Endothelial cell of umbilical vein (primary cell): ENCODE measurements at regions not wholly inside any gene's neighbourhood (a gene's known extent, or its start where the extent isn't known, plus 50 kb on each side); places are given as distances from the start of the nearest gene placed in this dataset.

ENCODE experiments used
- BruUV-seq: library from RNA; stranded (reverse); fragments of 400-500 nt; replicated peaks from 2 replicates; lab custom pipeline; 2021; lab: Mats Ljungman, UMichigan
- CTCF ChIA-PET: fragments of 300-600, 350-600 bp; sonication (Branson Sonifier 250); formaldehyde crosslinking; loops from one replicate; lab custom pipeline; 2021; ENCODE audit warnings: antibody characterized with exemption, inconsistent platforms; lab: Charles Lee
- POLR2A ChIA-PET: fragments of 300-600, 350-600 bp; sonication (Branson Sonifier 250); formaldehyde crosslinking; loops from one replicate; lab custom pipeline; 2021; ENCODE audit warnings: antibody characterized with exemption, inconsistent platforms; lab: Charles Lee
- DNase-seq: peaks from one replicate; pipeline ENCODE4 v3.0.0-alpha.2; 2011; ENCODE audit warnings: low read depth, low spot score
- FAIRE-seq: peaks from 2 replicates; lab custom pipeline; 2011; peaks lifted over from hg19 to GRCh38; lab: Jason Lieb, UNC
- H2AFZ ChIP-seq: 2 replicates; pipeline ENCODE4 v1.6.0; 2012; ENCODE audit warnings: low read depth, low read length, control low read depth, inconsistent platforms
- H3K27ac ChIP-seq: 2 replicates; pipeline ENCODE4 v1.5.1; 2011; ENCODE audit warnings: low read depth, mild to moderate bottlenecking, control low read depth, low read length, moderate library complexity; ENCODE audit not compliant: insufficient read depth
- H3K27me3 ChIP-seq, 2 experiments: 2 replicates each; pipeline versions ENCODE4 v1.6.0 to v1.6.1; 2011; ENCODE audit warnings: low read length in 2 of 2, mixed read lengths in 1 of 2; ENCODE audit not compliant: control insufficient read depth in 2 of 2, insufficient read depth in 2 of 2
- H3K36me3 ChIP-seq, 2 experiments: 2 replicates in 1 of 2; 3 replicates in 1 of 2; pipeline ENCODE4 v1.5.1; 2011; ENCODE audit warnings: low read length in 2 of 2, mild to moderate bottlenecking in 1 of 2, moderate library complexity in 1 of 2; ENCODE audit not compliant: control insufficient read depth in 2 of 2, insufficient read depth in 2 of 2; ENCODE audit errors: extremely low read depth in 1 of 2
- H3K4me1 ChIP-seq: 3 replicates; pipeline ENCODE4 v1.5.1; 2011; ENCODE audit warnings: mild to moderate bottlenecking, low read length; ENCODE audit not compliant: control insufficient read depth, insufficient read depth; ENCODE audit errors: extremely low read depth
- H3K4me2 ChIP-seq: 2 replicates; pipeline ENCODE4 v1.6.1; 2011; ENCODE audit warnings: low read length, control low read depth, mixed read lengths; ENCODE audit not compliant: insufficient read depth
- H3K4me3 ChIP-seq, 3 experiments: fragments of 200-600 bp in 1 of 3; sonication (generic), shearing (Covaris generic) in 1 of 3; replicated peaks in 1 of 3; 2 replicates each; pipeline ENCODE4 v1.5.1; 2011 to 2016; ENCODE audit warnings: control low read depth in 3 of 3, low read length in 3 of 3, mild to moderate bottlenecking in 2 of 3, inconsistent platforms in 1 of 3, low read depth in 1 of 3, moderate library complexity in 1 of 3; ENCODE audit not compliant: insufficient read depth in 1 of 3
- H3K79me2 ChIP-seq: 2 replicates; pipeline ENCODE4 v1.6.0; 2012; ENCODE audit warnings: low read length, inconsistent platforms; ENCODE audit not compliant: control insufficient read depth, insufficient read depth
- H3K9ac ChIP-seq: replicated peaks from 2 replicates; pipeline ENCODE3; 2011; ENCODE audit warnings: low read length, control low read depth; ENCODE audit not compliant: insufficient read depth; ENCODE audit errors: extremely low read depth
- H3K9me1 ChIP-seq: replicated peaks from 3 replicates; pipeline ENCODE4 v1.6.0; 2011; ENCODE audit warnings: mild to moderate bottlenecking, low read length; ENCODE audit not compliant: control insufficient read depth, insufficient read depth; ENCODE audit errors: extremely low read depth
- H3K9me3 ChIP-seq: replicated peaks from 2 replicates; pipeline ENCODE4 v1.5.1; 2012; ENCODE audit warnings: low read length, inconsistent platforms; ENCODE audit not compliant: control insufficient read depth, insufficient read depth
- H4K20me1 ChIP-seq: replicated peaks from 2 replicates; pipeline ENCODE3; 2011; ENCODE audit warnings: mild to moderate bottlenecking, low read length; ENCODE audit not compliant: control insufficient read depth, insufficient read depth; ENCODE audit errors: extremely low read depth
- CTCF ChIP-seq, 2 donors: IDR thresholded peaks; 1 replicate in 1 of 2; 2 replicates in 1 of 2; pipeline ENCODE4 v1.5.1; 2011; ENCODE audit warnings: low read length in 2 of 2, mild to moderate bottlenecking in 2 of 2, moderate library complexity in 2 of 2, control low read depth in 1 of 2, inconsistent platforms in 1 of 2, low read depth in 1 of 2; ENCODE audit not compliant: insufficient read depth in 1 of 2; ENCODE audit errors: extremely low read depth in 1 of 2
- EZH2 ChIP-seq: IDR thresholded peaks from 2 replicates; pipeline ENCODE4 v1.6.1; 2012; ENCODE audit warnings: borderline replicate concordance, low read depth, mild to moderate bottlenecking, moderate library complexity, low read length, inconsistent platforms; ENCODE audit not compliant: severe bottlenecking
- FOS ChIP-seq: IDR thresholded peaks from 2 replicates; pipeline ENCODE4 v1.6.1; 2011; ENCODE audit warnings: mild to moderate bottlenecking, low read length, moderate library complexity, borderline replicate concordance; ENCODE audit not compliant: insufficient read depth
- GATA2 ChIP-seq: IDR thresholded peaks from 2 replicates; pipeline ENCODE4 v1.7.0; 2011; ENCODE audit warnings: low read depth, mild to moderate bottlenecking, moderate library complexity, mixed read lengths, low read length; ENCODE audit not compliant: insufficient read length, insufficient read depth
- JUN ChIP-seq: IDR thresholded peaks from 2 replicates; pipeline ENCODE4 v1.6.1; 2011; ENCODE audit warnings: borderline replicate concordance, low read depth; ENCODE audit not compliant: insufficient read length, insufficient read depth
- MYC ChIP-seq: IDR thresholded peaks from one replicate; pipeline ENCODE4 v1.6.1; 2011; ENCODE audit warnings: mild to moderate bottlenecking, low read depth, low read length
- POLR2A ChIP-seq: IDR thresholded peaks from 2 replicates; pipeline ENCODE4 v1.6.1; 2012; ENCODE audit warnings: low read depth, mild to moderate bottlenecking, control low read depth, low read length
- POLR2AphosphoS5 ChIP-seq: IDR thresholded peaks from 2 replicates; pipeline ENCODE4 v1.6.1; 2012; ENCODE audit warnings: low read depth, mild to moderate bottlenecking, control low read depth, low read length, moderate library complexity; ENCODE audit not compliant: insufficient read depth
- dilution Hi-C: fragments of 300-500 bp; cut with MboI; formaldehyde crosslinking; loops from one replicate; pipeline ENCODE4 v1.15.0; 2019; ENCODE audit warnings: low sequenced_read_pairs; ENCODE audit not compliant: extremely low pct_ligation_motif_present
- intact Hi-C: fragments of 100-400 bp; cut with micrococcal nuclease; formaldehyde crosslinking; loops from one replicate; pipeline ENCODE4 v1.10.0; 2022
- TF ChIP-seq, protein P1 (sequence below): IDR thresholded peaks from 2 replicates; pipeline ENCODE4 v1.6.1; 2011; ENCODE audit not compliant: insufficient read depth, insufficient read length

GRCh38 chr17:74123350-74123749 is 80.1 kb upstream of the RPL38 start:
- dilution Hi-C loops = no loop called here
- H3K79me2 ChIP-seq = no peaks in the 10 kb centered on the region
- H3K4me3 ChIP-seq = no peak overlapping the region
- no peaks in the 10 kb centered on the region for H4K20me1 ChIP-seq
- ChIA-PET POLR2A (no interaction called here), CTCF (no interaction called here)
- no peaks in the 10 kb centered on the region for H3K27me3 ChIP-seq
- TF ChIP-seq POLR2AphosphoS5 (no peak), MYC (no peak), POLR2A (no peak)
- no peak overlapping the region for H3K27ac ChIP-seq
- H3K4me1 ChIP-seq = no peaks in the 10 kb centered on the region
- FAIRE-seq (no peak), DNase-seq (no peak)
- no peak overlapping the region for H2AFZ ChIP-seq
- H3K9me3 ChIP-seq = no peaks in the 10 kb centered on the region
- BruUV-seq = no TSS peak
- intact Hi-C loops = no loop called here
- no peak overlapping the region for H3K9ac ChIP-seq
- no peak overlapping the region for H3K4me2 ChIP-seq
- H3K36me3 ChIP-seq = no peaks in the 10 kb centered on the region
- H3K9me1 ChIP-seq = no peaks in the 10 kb centered on the region

DNA sequence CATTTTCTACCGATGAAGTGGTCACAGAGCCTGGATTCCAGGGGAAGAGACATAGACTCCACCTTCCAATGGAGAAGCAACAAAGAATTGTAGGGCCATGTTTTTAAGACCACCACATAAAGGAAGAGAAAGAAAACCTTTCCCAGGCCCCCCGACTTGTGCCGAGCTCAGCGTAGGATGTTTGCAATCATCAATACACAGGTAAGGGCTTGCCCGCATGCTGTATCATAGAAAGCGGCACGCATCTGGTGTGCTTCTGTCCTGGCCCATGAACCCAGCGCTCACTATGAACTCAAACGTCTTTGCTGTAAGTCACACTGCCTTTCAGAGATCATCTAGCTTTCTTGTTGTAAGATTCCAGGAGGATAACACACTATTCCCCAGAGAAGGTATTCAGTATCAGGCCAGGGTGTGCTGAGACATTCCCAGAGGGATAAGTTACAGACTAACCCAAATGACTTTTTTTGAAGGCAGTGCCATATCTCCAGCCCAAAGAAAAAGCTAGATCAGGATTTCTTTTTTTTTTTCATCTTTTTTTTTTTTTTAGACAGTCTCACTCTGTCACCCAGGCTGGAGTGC is 79.5 kb upstream of the RPL38 start:
- Histone ChIP-seq H3K79me2 (no peaks in the 10 kb centered on the region), H3K9ac (no peak overlapping the region), H3K36me3 (no peaks in the 10 kb centered on the region), H4K20me1 (no peaks in the 10 kb centered on the region), H3K4me1 (no peaks in the 10 kb centered on the region), H2AFZ (no peak overlapping the region), H3K4me2 (no peak overlapping the region), H3K4me3 (no peak overlapping the region), H3K9me1 (no peaks in the 10 kb centered on the region), H3K27ac (no peak overlapping the region), H3K27me3 (no peaks in the 10 kb centered on the region), H3K9me3 (peaks cover 4% of the 10 kb centered on the region)
- FAIRE-seq (no peak), DNase-seq (no peak)
- ChIA-PET CTCF (no interaction called here), POLR2A (no interaction called here)
- dilution Hi-C loops = no loop called here
- intact Hi-C loops = no loop called here
- BruUV-seq = no TSS peak
- TF ChIP-seq FOS = no peak
- TF ChIP-seq, protein P1, sequence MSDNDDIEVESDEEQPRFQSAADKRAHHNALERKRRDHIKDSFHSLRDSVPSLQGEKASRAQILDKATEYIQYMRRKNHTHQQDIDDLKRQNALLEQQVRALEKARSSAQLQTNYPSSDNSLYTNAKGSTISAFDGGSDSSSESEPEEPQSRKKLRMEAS = no peak
- TF ChIP-seq MYC = no peak
- no peak for TF ChIP-seq JUN
- no peak for TF ChIP-seq EZH2
- no peak for TF ChIP-seq POLR2AphosphoS5
- TF ChIP-seq CTCF (IDR thresholded peaks at IDR 0.05; ENCODE audit: extremely low read depth in 1 of 2, insufficient read depth in 1 of 2, low read depth in 1 of 2, low read length in 2 of 2) = no peak
- TF ChIP-seq POLR2A = no peak
- TF ChIP-seq GATA2 = no peak
